TTC549 (cell line): ENCODE measurements at regions not wholly inside any gene's neighbourhood (a gene's known extent, or its start where the extent isn't known, plus 50 kb on each side); places are given as distances from the start of the nearest gene placed in this dataset.
"Not testable (repeated sequence)": the region's sequence is repeated elsewhere in the genome, so short reads cannot be mapped to it uniquely, and the experiment has no call there.

Experiments used
- FAIRE-seq: peaks from 2 replicates; lab custom pipeline; 2012; peaks lifted over from hg19 to GRCh38; lab: Jason Lieb, UNC

- FAIRE-seq, result no peak
These were observed 89.5 kb upstream of the UMPS start for GRCh38 chr3:124640635-124641306.

- no peak for FAIRE-seq
These were observed 86.8 kb upstream of the UMPS start for GRCh38 chr3:124643453-124643852.

DNA sequence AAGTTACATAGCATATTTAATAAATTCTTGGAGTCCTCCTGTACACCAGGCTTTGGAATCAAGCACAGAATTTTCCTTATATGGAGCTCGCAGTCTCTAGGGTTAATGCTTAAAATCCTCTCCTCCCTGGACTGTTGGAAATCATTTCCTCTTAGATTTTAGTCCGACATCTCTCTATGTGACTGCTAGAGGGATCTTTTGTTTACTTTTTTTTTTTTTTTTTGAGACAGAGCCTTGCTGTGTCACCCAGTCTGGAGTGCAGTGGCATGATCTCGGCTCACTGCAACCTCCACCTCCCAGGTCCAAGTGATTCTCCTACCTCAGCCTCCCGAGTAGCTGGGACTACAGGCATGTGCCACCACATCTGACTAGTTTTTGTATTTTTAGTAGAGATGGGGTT is 84.1 kb upstream of the UMPS start:
- not testable (repeated sequence) for FAIRE-seq

GRCh38 chr3:124648551-124648950 is 81.7 kb upstream of the UMPS start:
- no peak for FAIRE-seq

GRCh38 chr3:124650798-124651197 is 79.5 kb upstream of the UMPS start:
- no peak for FAIRE-seq

DNA sequence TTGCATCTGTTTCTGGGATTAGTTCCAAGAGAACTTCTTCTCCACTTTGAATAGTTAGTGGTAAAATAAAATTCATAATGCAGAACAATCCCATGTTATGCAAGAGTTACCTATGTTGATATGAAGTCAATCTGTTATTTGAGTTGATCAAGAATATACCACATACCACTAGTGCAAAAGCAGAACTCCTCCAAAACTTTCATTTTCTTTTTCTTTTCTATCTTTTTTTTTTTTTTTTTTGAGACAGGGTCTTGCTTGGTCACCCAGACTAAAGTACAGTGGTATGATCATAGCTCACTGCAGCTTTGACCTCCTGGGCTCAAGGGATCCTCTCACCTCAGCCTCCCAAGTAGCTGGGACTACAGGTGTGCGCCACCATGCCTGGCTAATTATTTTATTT is 78.8 kb upstream of the UMPS start:
- FAIRE-seq, result not testable (repeated sequence)

DNA sequence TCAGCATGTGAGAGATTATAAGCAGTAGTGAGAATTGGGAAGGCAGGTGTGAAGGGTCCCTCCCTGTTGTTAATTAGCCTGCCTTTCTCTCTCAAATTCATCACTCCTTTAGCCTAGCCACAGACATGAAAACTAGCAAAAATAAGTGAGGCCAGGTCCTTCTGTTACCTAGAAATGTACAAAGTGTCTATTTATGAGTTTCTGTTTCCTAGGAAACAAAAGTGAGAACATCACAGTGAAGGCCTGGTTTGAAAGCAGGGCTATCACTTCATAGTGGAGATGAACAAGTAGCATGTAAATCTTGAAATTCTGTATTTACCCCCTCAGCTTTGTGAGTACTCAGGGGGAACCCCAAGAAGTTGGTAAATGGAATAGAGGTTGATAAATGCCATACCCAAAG is 78.2 kb upstream of the UMPS start:
- no peak for FAIRE-seq

DNA sequence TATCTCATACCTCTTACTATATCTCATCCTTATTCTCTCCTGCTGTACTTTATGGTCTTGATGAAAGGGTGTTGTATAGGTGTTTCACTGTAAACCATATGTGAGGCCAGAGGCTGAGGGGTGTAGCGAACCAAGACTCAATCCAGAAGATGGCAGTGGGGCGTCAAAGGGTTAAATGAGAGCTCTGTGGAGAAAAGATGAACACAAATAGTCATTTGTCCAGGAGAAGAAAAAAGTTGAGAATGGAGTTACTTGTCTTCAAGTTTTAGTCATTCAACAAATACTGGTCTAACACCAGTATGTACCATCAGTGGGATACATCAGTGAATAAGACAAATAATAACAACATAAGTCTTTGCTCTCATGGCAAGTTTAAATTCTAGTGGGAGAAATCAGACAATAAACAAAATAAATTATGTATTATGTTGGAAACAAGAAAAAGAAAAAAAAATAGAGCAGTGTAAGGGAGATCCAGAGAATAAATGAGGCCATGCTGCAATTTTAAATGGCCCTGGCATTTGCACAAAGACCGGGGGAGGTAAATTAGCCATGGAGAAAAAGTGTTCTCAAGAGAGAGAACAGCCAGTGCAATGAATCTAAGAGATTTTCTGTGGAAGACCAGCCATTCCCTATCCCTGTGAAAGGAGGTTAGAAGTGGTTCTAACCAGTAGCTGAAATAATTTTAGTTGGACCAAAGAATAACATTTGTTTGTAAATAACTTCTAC is 77.0 kb upstream of the UMPS start:
- FAIRE-seq, result no peak

- FAIRE-seq, result no peak
These were observed 76.3 kb upstream of the UMPS start for GRCh38 chr3:124653797-124654469.

DNA sequence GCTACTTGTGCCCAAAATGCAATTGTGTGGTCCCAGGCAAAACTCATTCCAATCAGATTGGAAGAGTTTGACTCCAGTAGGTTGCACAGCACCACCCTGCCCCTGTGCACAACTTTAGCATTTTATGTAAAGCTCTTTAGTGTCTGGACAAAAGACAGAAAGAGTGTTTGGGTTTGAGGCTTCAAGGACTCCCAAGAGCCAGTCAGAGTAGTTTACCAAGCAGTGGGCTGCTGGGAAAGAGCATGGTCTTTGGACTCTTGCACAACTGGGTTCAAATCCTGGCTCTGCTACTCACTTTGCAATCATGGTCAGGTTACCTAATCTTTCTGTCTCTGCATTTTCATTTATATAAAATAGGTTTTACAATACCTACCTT is 75.8 kb upstream of the UMPS start:
- no peak for FAIRE-seq

DNA sequence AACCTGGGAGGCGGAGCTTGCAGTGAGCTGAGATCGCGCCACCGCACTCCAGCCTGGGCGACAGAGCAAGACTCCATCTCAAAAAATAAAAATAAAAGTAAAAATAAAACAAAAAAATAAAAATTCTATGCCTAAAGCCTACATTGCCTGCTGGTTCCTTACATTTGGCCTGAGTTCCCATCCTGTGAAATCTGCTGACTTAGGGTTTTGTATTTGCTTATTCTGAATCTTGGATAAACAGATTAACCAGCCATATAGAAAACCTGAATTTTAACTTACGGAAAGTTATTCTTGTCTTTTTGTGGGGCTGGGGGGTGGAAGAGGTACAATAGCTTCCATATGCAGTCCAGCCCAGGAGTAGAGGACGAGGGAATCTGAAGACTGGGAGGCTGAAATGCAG is 73.7 kb upstream of the UMPS start:
- FAIRE-seq, result no peak

- FAIRE-seq, result no peak
These were observed 73.1 kb upstream of the UMPS start for GRCh38 chr3:124657138-124657537.

DNA sequence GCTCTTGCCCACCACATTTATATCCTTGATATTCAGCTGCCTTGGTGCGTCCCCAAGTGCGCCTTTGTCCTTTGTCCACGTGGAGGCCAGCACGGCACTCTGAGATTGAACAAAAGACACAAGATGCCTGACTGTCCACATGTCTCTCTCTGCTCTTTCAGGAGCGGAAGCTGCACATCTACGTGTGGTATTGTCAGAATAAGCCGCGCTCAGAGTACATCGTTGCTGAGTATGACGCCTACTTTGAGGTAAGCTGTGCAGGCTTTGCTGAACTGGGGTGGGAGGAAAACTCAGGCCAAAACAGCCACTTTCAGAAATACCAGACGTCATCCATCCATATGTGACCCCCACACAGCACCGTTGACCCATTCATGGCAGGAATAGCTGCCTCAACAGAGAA is 72.0 kb upstream of the UMPS start:
- FAIRE-seq, result no peak

DNA sequence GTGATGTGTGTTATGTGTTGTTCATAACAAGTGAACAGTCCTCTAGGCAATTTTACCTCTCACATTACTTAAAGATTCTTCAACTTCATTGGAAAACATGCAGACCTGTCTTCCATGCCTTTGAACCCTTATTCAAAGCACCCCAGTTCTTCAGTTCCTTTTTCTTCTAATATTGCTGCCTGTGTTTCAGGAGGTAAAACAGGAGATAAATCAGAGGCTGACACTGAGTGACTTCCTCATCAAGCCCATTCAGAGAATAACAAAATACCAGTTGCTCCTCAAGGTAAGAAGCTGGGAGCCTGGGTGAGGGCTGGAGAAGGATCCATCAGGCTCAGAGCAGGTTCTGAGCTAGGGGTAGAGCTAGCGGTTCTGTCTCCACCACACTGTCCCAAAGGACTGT is 71.1 kb upstream of the UMPS start:
- FAIRE-seq, result no peak

DNA sequence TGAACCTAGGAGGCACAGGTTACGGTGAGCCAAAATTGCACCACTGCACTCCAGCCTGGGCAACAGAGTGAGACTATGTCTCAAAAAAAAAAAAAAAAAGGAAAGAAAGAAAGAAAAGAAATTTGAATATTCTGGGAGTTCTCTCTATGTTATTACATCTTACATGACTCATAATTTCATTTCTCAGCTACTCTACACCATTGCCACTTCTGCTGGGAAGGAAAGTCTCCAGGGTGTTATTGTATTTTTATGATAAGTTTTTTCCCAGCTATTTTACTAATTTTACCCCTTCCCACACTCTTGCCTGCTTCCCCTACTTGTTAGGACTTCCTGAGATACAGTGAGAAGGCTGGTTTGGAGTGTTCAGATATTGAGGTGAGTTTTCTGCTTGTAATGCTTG is 69.7 kb upstream of the UMPS start:
- FAIRE-seq, result no peak

- no peak for FAIRE-seq
These were observed 66.6 kb upstream of the UMPS start for GRCh38 chr3:124663690-124664089.

GRCh38 chr3:124664804-124665203 is 65.4 kb upstream of the UMPS start:
- FAIRE-seq, result no peak

DNA sequence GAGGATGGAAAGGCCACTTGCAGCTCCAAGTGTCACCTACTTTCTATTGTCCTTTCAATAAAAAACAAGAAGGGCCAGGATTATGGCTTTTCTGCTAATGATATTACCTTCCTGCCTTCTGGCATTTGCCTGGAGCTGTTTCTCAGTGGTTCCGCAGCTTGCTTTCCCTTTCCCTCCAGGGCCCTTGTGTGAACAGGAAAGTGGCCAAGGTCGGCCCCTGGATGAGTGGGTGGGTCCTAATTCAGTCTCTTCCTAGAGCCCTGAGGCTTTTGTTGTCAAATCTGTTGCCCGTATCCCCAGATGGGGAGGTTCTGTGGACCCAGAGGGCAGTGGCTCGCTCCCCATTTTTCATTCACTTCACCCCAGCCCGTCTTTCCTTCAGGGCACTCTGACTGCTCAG is 64.2 kb upstream of the UMPS start:
- no peak for FAIRE-seq

GRCh38 chr3:124669470-124669869 is 60.8 kb upstream of the UMPS start:
- no peak for FAIRE-seq

DNA sequence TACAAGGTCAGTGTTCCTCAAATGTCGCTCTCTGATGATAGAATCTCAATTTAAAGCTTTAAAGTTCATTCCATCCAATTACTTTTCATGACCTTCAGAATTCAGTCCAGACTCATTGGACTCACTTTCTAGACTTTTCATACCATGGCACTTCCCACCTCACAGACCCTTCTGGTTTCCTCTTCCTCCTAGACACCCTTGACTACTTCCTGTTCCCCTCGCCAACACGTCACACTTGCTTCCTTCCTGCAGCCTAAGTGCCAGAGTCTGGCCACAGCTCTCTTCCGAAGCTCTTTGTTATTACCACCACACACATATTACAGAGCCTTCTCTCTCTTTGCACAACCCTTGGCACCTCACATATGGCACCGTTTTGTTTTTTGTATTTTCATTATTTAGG is 59.1 kb upstream of the UMPS start:
- FAIRE-seq, result no peak

DNA sequence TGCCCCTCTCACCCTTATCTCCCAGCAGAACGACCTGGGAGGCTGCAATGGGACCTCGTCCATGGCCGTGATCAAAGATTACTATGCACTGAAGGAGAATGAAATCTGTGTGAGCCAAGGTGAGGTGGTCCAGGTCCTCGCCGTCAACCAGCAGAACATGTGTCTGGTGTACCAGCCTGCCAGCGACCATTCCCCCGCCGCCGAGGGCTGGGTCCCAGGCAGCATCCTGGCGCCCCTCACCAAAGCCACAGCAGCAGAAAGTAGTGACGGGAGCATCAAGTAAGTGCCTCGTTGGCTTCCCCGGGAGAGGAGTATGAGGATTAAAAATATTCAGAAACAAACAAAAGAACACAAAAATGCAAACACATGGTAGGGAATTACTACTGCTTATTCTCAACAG is 55.9 kb upstream of the UMPS start:
- no peak for FAIRE-seq

DNA sequence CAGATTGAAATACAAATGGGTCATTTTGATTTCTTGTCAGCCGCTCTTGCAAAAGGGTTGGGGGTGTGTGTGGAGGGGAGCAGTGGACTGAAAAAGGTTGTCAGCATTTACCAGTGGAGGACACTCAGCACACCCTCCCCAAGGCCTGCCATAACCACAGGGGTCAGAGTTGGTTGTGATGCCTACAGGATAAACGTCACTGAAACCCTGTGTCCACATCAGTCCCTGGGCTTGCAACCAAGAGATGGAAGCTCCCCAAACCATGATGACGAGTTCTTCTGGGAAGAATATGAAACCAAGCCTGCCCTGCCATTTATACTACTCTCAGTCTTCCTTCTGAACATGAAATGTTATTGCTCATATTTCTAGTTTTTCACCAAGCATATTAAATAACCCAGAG is 54.0 kb upstream of the UMPS start:
- FAIRE-seq, result no peak

DNA sequence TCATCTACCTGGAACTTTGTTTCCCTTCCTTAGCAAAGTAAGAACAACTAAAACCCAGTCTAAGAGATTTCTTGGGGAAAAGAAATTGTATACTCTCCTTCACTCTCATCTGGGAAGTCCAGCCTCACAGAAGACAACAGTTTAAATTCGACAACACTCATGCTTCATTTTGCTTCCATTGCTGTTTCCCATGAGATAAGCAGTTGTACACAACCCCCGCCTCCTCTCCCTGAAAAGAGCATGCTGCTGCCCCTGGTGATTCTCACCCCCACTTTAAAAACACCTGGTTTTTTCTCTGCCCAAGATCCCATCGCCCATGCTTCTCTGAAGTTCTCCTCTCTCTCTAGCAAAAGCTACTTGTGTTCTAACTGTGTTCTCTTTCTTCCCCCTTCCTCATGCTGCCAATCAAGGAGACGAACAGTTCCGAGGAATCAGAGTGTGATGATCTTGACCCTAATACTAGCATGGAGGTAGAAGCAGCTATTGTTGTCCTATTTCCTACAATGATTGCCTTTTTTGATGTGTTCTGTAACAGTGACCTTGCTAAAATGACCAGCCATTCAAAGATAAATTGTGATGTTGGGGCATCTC is 51.1 kb upstream of the UMPS start:
- FAIRE-seq, result no peak
